HCT116 (cell line): ENCODE measurements at regions not wholly inside any gene's neighbourhood (a gene's known extent, or its start where the extent isn't known, plus 50 kb on each side); places are given as distances from the start of the nearest gene placed in this dataset.
"Not testable (repeated sequence)": the region's sequence is repeated elsewhere in the genome, so short reads cannot be mapped to it uniquely, and the experiment has no call there.

Experiments
- ATAC-seq: fragments of 200-7000 bp; cut with Tn5 transposase; 2 replicates; pipeline ENCODE4 v1.9.1; 2020; ENCODE audit warnings: mild to moderate bottlenecking, moderate library complexity
- BruUV-seq: library from RNA; stranded (reverse); fragments of 400-500 nt; replicated peaks from 2 replicates; lab custom pipeline; 2021; lab: Mats Ljungman, UMichigan
- CTCF ChIA-PET: fragments of 300-600 bp; sonication (Branson Sonifier 250); formaldehyde crosslinking; loops from one replicate; lab custom pipeline; 2021; ENCODE audit warnings: antibody characterized with exemption; lab: Charles Lee
- POLR2A ChIA-PET: fragments of 300-600, 350-600 bp; sonication (Branson Sonifier 250); formaldehyde crosslinking; loops from one replicate; lab custom pipeline; 2021; ENCODE audit warnings: antibody characterized with exemption; lab: Charles Lee
- RAD21 ChIA-PET, 2 experiments: fragments of 300-600 bp; sonication (Branson Sonifier 250); formaldehyde crosslinking; loops; one replicate each; lab custom pipeline; 2023; ENCODE audit warnings: low total read pairs in 2 of 2; ENCODE audit not compliant: uncharacterized antibody in 2 of 2, unreplicated experiment in 2 of 2, low non-redundant PET in 1 of 2; lab: Charles Lee
- DNase-seq: peaks from one replicate; pipeline ENCODE4 v3.0.0-alpha.2; 2010; ENCODE audit warnings: low read depth, low spot score
- H2AFZ ChIP-seq: fragments of 200-600 bp; shearing (Covaris generic), sonication (generic); 2 replicates; pipeline ENCODE4 v1.6.1; 2017; ENCODE audit warnings: low read depth, mixed run types, mixed read lengths, antibody characterized with exemption, low read length; ENCODE audit not compliant: poor library complexity, severe bottlenecking
- H3K27ac ChIP-seq: 2 replicates; pipeline ENCODE4 v1.5.1; 2012; ENCODE audit warnings: low read depth, low read length
- H3K27me3 ChIP-seq: fragments of 200-600 bp; sonication (generic); 2 replicates; pipeline ENCODE4 v1.6.1; 2016; ENCODE audit warnings: mixed run types, low read length, mixed read lengths; ENCODE audit not compliant: insufficient read depth
- H3K36me3 ChIP-seq, 2 experiments: fragments of 200-500 bp in 1 of 2; fragments of 200-600 bp in 1 of 2; sonication (Bioruptor generic) in 1 of 2; sonication (generic) in 1 of 2; 2 replicates each; pipeline versions ENCODE4 v1.5.1 to v1.6.1; 2014 to 2016; ENCODE audit warnings: low read length in 2 of 2, inconsistent platforms in 1 of 2, mixed read lengths in 1 of 2, mixed run types in 1 of 2; ENCODE audit not compliant: insufficient read depth in 2 of 2, control insufficient read depth in 1 of 2
- H3K4me1 ChIP-seq, 2 experiments: fragments of 200-600 bp in 1 of 2; sonication (generic) in 1 of 2; 2 replicates each; pipeline versions ENCODE4 v1.5.1 to v1.6.1; 2012 to 2017; ENCODE audit warnings: low read length in 2 of 2, inconsistent platforms in 1 of 2, mild to moderate bottlenecking in 1 of 2, mixed read lengths in 1 of 2, mixed run types in 1 of 2, moderate library complexity in 1 of 2; ENCODE audit not compliant: insufficient read depth in 2 of 2, control insufficient read depth in 1 of 2
- H3K4me2 ChIP-seq: fragments of 200-600 bp; sonication (generic); 2 replicates; pipeline ENCODE4 v1.6.1; 2017; ENCODE audit warnings: mixed run types, low read length, mixed read lengths
- H3K4me3 ChIP-seq, 2 experiments: fragments of 200-600 bp in 1 of 2; sonication (generic) in 1 of 2; replicated peaks in 1 of 2; 2 replicates each; pipeline ENCODE4 v1.5.1; 2011 to 2016; ENCODE audit warnings: low read length in 2 of 2, control low read depth in 1 of 2, low read depth in 1 of 2, mild to moderate bottlenecking in 1 of 2, mixed read lengths in 1 of 2, mixed run types in 1 of 2
- H3K79me2 ChIP-seq: fragments of 200-600 bp; sonication (generic); 2 replicates; pipeline ENCODE4 v1.6.1; 2017; ENCODE audit warnings: mild to moderate bottlenecking, mixed run types, low read length, moderate library complexity, mixed read lengths; ENCODE audit not compliant: insufficient read depth
- H3K9ac ChIP-seq: fragments of 200-600 bp; sonication (generic); 2 replicates; pipeline ENCODE4 v1.6.1; 2016; ENCODE audit warnings: low read length, mixed read lengths
- H3K9me2 ChIP-seq: fragments of 200-600 bp; sonication (generic), shearing (Covaris generic); 2 replicates; pipeline ENCODE4 v1.6.1; 2017; ENCODE audit warnings: mixed run types, mild to moderate bottlenecking, moderate library complexity; ENCODE audit not compliant: insufficient read depth
- H3K9me3 ChIP-seq, 2 experiments: fragments of 200-500 bp in 1 of 2; fragments of 200-600 bp in 1 of 2; sonication (Bioruptor generic) in 1 of 2; sonication (generic) in 1 of 2; 2 replicates each; pipeline ENCODE4 v1.6.1; 2014 to 2017; ENCODE audit warnings: low read length in 2 of 2, mixed read lengths in 2 of 2, inconsistent platforms in 1 of 2, low read depth in 1 of 2, mild to moderate bottlenecking in 1 of 2, mixed run types in 1 of 2, moderate library complexity in 1 of 2; ENCODE audit not compliant: control insufficient read depth in 1 of 2, insufficient read depth in 1 of 2
- H4K20me1 ChIP-seq: fragments of 200-600 bp; sonication (generic), shearing (Covaris generic); 2 replicates; pipeline ENCODE4 v1.6.1; 2017; ENCODE audit warnings: mixed run types, mild to moderate bottlenecking, moderate library complexity; ENCODE audit not compliant: insufficient read depth
- EGR1 ChIP-seq: IDR thresholded peaks from 2 replicates; pipeline ENCODE4 v1.6.1; 2012; ENCODE audit warnings: low read depth
- ELF1 ChIP-seq: IDR thresholded peaks from 2 replicates; pipeline ENCODE4 v1.6.1; 2012; ENCODE audit warnings: low read depth, borderline replicate concordance
- EZH2 ChIP-seq: fragments of 200-600 bp; sonication (generic); IDR thresholded peaks from 2 replicates; pipeline ENCODE4 v1.6.1; 2017; ENCODE audit warnings: antibody characterized with exemption, mixed run types
- EZH2phosphoT487 ChIP-seq: fragments of 200-600 bp; IDR thresholded peaks from 2 replicates; pipeline ENCODE4 v1.6.1; 2018; ENCODE audit warnings: antibody characterized with exemption, borderline replicate concordance
- FOSL1 ChIP-seq: IDR thresholded peaks from 2 replicates; pipeline ENCODE4 v1.6.1; 2012; ENCODE audit warnings: low read depth
- JUND ChIP-seq: IDR thresholded peaks from 2 replicates; pipeline ENCODE4 v1.6.1; 2012
- MAX ChIP-seq: IDR thresholded peaks from 2 replicates; pipeline ENCODE4 v1.6.1; 2012
- POLR2A ChIP-seq: IDR thresholded peaks from 2 replicates; pipeline ENCODE4 v1.7.0; 2011; ENCODE audit warnings: borderline replicate concordance; ENCODE audit not compliant: insufficient read depth, insufficient read length; ENCODE audit errors: extremely low read depth
- POLR2AphosphoS5 ChIP-seq: IDR thresholded peaks from 2 replicates; pipeline ENCODE4 v1.6.1; 2011; ENCODE audit warnings: mild to moderate bottlenecking, low read depth, low read length, moderate library complexity
- RAD21 ChIP-seq: IDR thresholded peaks from 2 replicates; pipeline ENCODE4 v1.6.1; 2012; ENCODE audit warnings: low read depth, mild to moderate bottlenecking
- SP1 ChIP-seq: IDR thresholded peaks from 2 replicates; pipeline ENCODE4 v1.6.1; 2012; ENCODE audit warnings: low read depth
- TCF7L2 ChIP-seq: IDR thresholded peaks from 2 replicates; pipeline ENCODE4 v1.7.0; 2011; ENCODE audit warnings: borderline replicate concordance, inconsistent platforms; ENCODE audit not compliant: insufficient read depth, insufficient read length; ENCODE audit errors: extremely low read depth
- YY1 ChIP-seq: IDR thresholded peaks from 2 replicates; pipeline ENCODE4 v1.6.1; 2011; ENCODE audit warnings: low read length, low read depth, moderate library complexity, mild to moderate bottlenecking; ENCODE audit not compliant: insufficient replicate concordance; ENCODE audit errors: extremely low read depth
- ZBTB33 ChIP-seq: IDR thresholded peaks from 2 replicates; pipeline ENCODE4 v1.6.1; 2011; ENCODE audit warnings: mild to moderate bottlenecking, low read length, moderate library complexity; ENCODE audit not compliant: insufficient replicate concordance; ENCODE audit errors: extremely low read depth
- ZNF274 ChIP-seq: fragments of 200-500 bp; sonication (Bioruptor generic); IDR thresholded peaks from 2 replicates; pipeline ENCODE4 v1.6.1; 2014; ENCODE audit warnings: mild to moderate bottlenecking, low read depth, low read length, inconsistent platforms
- intact Hi-C: fragments of 100-400 bp; cut with micrococcal nuclease; formaldehyde crosslinking; loops from 2 replicates; pipeline ENCODE4 v1.10.0; 2022
- TF ChIP-seq, protein P1 (sequence below), 3 experiments: fragments of 200-600 bp in 1 of 3; sonication (generic) in 1 of 3; IDR thresholded peaks in 2 of 3; conservative IDR thresholded peaks in 1 of 3; 2 replicates each; pipeline ENCODE4 v1.5.1; 2012 to 2017; ENCODE audit warnings: low read depth in 2 of 3, low read length in 2 of 3, antibody characterized with exemption in 1 of 3, borderline replicate concordance in 1 of 3, control low read depth in 1 of 3, mild to moderate bottlenecking in 1 of 3, mixed read lengths in 1 of 3, mixed run types in 1 of 3, moderate library complexity in 1 of 3; ENCODE audit not compliant: insufficient read depth in 1 of 3

- no peak for ATAC-seq
- no peaks in the 10 kb centered on the region for H3K27me3 ChIP-seq
- RAD21 ChIA-PET, result no interaction called here
- POLR2A ChIA-PET, result no interaction called here
- intact Hi-C loops, result no loop called here
- H3K4me1 ChIP-seq, result no peaks in the 10 kb centered on the region
- CTCF ChIA-PET, result no interaction called here
- no peaks in the 10 kb centered on the region for H3K36me3 ChIP-seq
- no peak for DNase-seq
- H3K79me2 ChIP-seq, result no peaks in the 10 kb centered on the region
- H3K4me2 ChIP-seq, result no peak overlapping the region
- no peak overlapping the region for H2AFZ ChIP-seq
- H3K4me3 ChIP-seq, result no peak overlapping the region
- H3K27ac ChIP-seq, result no peak overlapping the region
- H4K20me1 ChIP-seq, result no peaks in the 10 kb centered on the region
- no peak for TF ChIP-seq EZH2phosphoT487
- TF ChIP-seq MAX, result no peak
- no peak for TF ChIP-seq POLR2A
- no peak for TF ChIP-seq EGR1
- no peak for TF ChIP-seq TCF7L2
- TF ChIP-seq SP1, result no peak
- no peak for TF ChIP-seq JUND
- TF ChIP-seq ELF1, result no peak
- TF ChIP-seq, protein P1, sequence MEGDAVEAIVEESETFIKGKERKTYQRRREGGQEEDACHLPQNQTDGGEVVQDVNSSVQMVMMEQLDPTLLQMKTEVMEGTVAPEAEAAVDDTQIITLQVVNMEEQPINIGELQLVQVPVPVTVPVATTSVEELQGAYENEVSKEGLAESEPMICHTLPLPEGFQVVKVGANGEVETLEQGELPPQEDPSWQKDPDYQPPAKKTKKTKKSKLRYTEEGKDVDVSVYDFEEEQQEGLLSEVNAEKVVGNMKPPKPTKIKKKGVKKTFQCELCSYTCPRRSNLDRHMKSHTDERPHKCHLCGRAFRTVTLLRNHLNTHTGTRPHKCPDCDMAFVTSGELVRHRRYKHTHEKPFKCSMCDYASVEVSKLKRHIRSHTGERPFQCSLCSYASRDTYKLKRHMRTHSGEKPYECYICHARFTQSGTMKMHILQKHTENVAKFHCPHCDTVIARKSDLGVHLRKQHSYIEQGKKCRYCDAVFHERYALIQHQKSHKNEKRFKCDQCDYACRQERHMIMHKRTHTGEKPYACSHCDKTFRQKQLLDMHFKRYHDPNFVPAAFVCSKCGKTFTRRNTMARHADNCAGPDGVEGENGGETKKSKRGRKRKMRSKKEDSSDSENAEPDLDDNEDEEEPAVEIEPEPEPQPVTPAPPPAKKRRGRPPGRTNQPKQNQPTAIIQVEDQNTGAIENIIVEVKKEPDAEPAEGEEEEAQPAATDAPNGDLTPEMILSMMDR (IDR thresholded peaks at IDR 0.05 in 2 of 3, conservative IDR thresholded peaks at IDR 0.05 in 1 of 3; ENCODE audit: borderline replicate concordance in 1 of 3, insufficient read depth in 1 of 3, low read depth in 2 of 3, low read length in 2 of 3), result no peak
- no peak for TF ChIP-seq EZH2
- no peak for TF ChIP-seq POLR2AphosphoS5
- no peak for TF ChIP-seq RAD21
- TF ChIP-seq ZBTB33, result no peak
- no peak for TF ChIP-seq FOSL1
- no peak for TF ChIP-seq ZNF274
- no peak for TF ChIP-seq YY1
- no peaks in the 10 kb centered on the region for H3K9me2 ChIP-seq
- no peaks in the 10 kb centered on the region for H3K9me3 ChIP-seq
- BruUV-seq, result no TSS peak
- no peak overlapping the region for H3K9ac ChIP-seq
Observed at GRCh38 chr3:144968750-144969350, 997.2 kb downstream of the DIPK2A start.

DNA sequence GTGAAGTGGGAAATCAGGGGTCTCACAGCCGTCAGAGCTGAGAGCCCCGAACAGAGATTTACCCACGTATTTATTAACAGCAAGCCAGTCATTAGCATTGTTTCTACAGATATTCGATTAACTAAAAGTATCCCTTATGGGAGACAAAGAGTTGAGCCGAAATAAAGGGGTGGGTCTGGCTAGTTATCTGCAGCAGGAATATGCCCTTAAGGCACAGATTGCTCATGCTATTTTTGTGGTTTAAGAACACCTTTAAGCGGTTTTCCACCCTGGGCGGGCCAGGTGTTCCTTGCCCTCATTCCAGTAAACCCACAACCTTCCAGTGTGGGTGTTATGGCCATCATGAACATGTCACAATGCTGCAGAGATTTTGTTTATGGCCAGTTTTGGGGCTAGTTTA is 1012.9 kb downstream of the DIPK2A start:
- H3K27ac ChIP-seq, H3K79me2 ChIP-seq, H3K9me3 ChIP-seq, H3K4me1 ChIP-seq, H3K36me3 ChIP-seq, H3K9me2 ChIP-seq, intact Hi-C loops, H3K4me3 ChIP-seq, H4K20me1 ChIP-seq, ATAC-seq, RAD21 ChIA-PET, POLR2A ChIA-PET, H3K27me3 ChIP-seq, H3K4me2 ChIP-seq, DNase-seq, H2AFZ ChIP-seq, CTCF ChIA-PET, H3K9ac ChIP-seq, BruUV-seq: not testable (repeated sequence)
